Esophagus muscularis mucosa (tissue), 4 donors: ENCODE measurements at regions not wholly inside any gene's neighbourhood (a gene's known extent, or its start where the extent isn't known, plus 50 kb on each side); places are given as distances from the start of the nearest gene placed in this dataset.

ENCODE experiments used
- DNase-seq: peaks from one replicate; pipeline ENCODE4 v3.0.0-alpha.2; 2017; ENCODE audit errors: extremely low spot score
- H3K27ac ChIP-seq, 4 donors: fragments of 200-600 bp; sonication (generic); replicated peaks in 1 of 4; 1 replicate in 3 of 4; 2 replicates in 1 of 4; pipeline ENCODE4 v1.5.1; 2016 to 2019; ENCODE audit warnings: mild to moderate bottlenecking in 1 of 4
- H3K27me3 ChIP-seq, 4 donors: fragments of 200-600 bp; sonication (generic); one replicate each; pipeline versions ENCODE4 v1.5.1 to v1.6.0; 2016 to 2019
- H3K36me3 ChIP-seq, 4 donors: fragments of 200-600 bp; sonication (generic); one replicate each; pipeline ENCODE4 v1.5.1; 2016 to 2019
- H3K4me1 ChIP-seq, 4 donors: fragments of 200-600 bp; sonication (generic); one replicate each; pipeline ENCODE4 v1.5.1; 2016 to 2019
- H3K4me3 ChIP-seq, 4 donors: fragments of 200-600 bp; sonication (generic); 1 replicate in 2 of 4; 2 replicates in 2 of 4; pipeline ENCODE4 v1.5.1; 2016 to 2019; ENCODE audit warnings: mild to moderate bottlenecking in 4 of 4, moderate library complexity in 1 of 4
- H3K9me3 ChIP-seq, 4 donors: fragments of 200-600 bp; sonication (generic); 1 replicate in 3 of 4; 2 replicates in 1 of 4; pipeline ENCODE4 v1.5.1; 2016 to 2019
- CTCF ChIP-seq, 3 experiments: fragments of 200-600 bp in 2 of 3; fragments of 450-650 bp in 1 of 3; sonication (generic) in 2 of 3; IDR thresholded peaks; one replicate each; pipeline ENCODE4 v1.5.1; 2017 to 2019; ENCODE audit warnings: antibody characterized with exemption in 3 of 3, mild to moderate bottlenecking in 2 of 3, moderate library complexity in 1 of 3
- EP300 ChIP-seq: sonication (generic); formaldehyde crosslinking; IDR thresholded peaks from one replicate; pipeline ENCODE4 v1.6.1; 2017; ENCODE audit warnings: antibody characterized with exemption
- POLR2A ChIP-seq: fragments of 450-650 bp; IDR thresholded peaks from one replicate; pipeline ENCODE4 v1.6.1; 2017; ENCODE audit warnings: antibody characterized with exemption, moderate library complexity, mild to moderate bottlenecking, low read depth
- POLR2AphosphoS5 ChIP-seq, 2 donors: sonication (generic); formaldehyde crosslinking; IDR thresholded peaks; one replicate each; pipeline ENCODE4 v1.6.1; 2017; ENCODE audit warnings: antibody characterized with exemption in 2 of 2
- WGBS: methylation state at CpG from one replicate; pipeline ENCODE4 v1.1.5; 2018; 5-methylcytosine and 5-hydroxymethylcytosine counted together
- intact Hi-C: fragments of 100-400 bp; cut with DNase I; formaldehyde crosslinking; loops from one replicate; pipeline ENCODE4 v1.15.1; 2023

GRCh38 chr9:79127661-79128060, 444.1 kb upstream of the TLE4 start:
- Histone ChIP-seq H3K4me3 (no peak overlapping the region), H3K4me1 (peaks cover 0 to 6% (median 6%) of the 10 kb centered on the region in 4 donors), H3K9me3 (no peaks in the 10 kb centered on the region), H3K27me3 (no peaks in the 10 kb centered on the region), H3K36me3 (no peaks in the 10 kb centered on the region), H3K27ac (no peak overlapping the region)
- WGBS = 40% methylated on average over 4 of the region's 4 CpGs
- intact Hi-C loops = no loop called here
- DNase-seq = no peak
- TF ChIP-seq CTCF (IDR thresholded peaks at IDR 0.05) = no peak
- TF ChIP-seq EP300 = no peak

- H3K27me3 ChIP-seq = no peaks in the 10 kb centered on the region
- no peak overlapping the region for H3K4me3 ChIP-seq
- DNase-seq = no peak
- no peak overlapping the region for H3K27ac ChIP-seq
- TF ChIP-seq POLR2A = no peak
- TF ChIP-seq CTCF (IDR thresholded peaks at IDR 0.05) = peak; percentile 67 to 81 (median 68)
- no peak for TF ChIP-seq POLR2AphosphoS5 (IDR thresholded peaks at IDR 0.05)
- H3K36me3 ChIP-seq = no peaks in the 10 kb centered on the region
- H3K4me1 ChIP-seq = peaks cover 0 to 6% (median 6%) of the 10 kb centered on the region in 4 donors
- intact Hi-C loops = no loop called here
- 54% methylated on average over 8 of the region's 8 CpGs for WGBS
- H3K9me3 ChIP-seq = no peaks in the 10 kb centered on the region
Measured at GRCh38 chr9:79129865-79130480, 441.8 kb upstream of the TLE4 start.

- Histone ChIP-seq H3K27ac (no peak overlapping the region), H3K4me1 (peaks cover 0 to 6% (median 6%) of the 10 kb centered on the region in 4 donors), H3K36me3 (no peaks in the 10 kb centered on the region), H3K9me3 (no peaks in the 10 kb centered on the region), H3K4me3 (no peak overlapping the region), H3K27me3 (no peaks in the 10 kb centered on the region)
- intact Hi-C loops = no loop called here
- no peak for TF ChIP-seq EP300
- TF ChIP-seq POLR2AphosphoS5 (IDR thresholded peaks at IDR 0.05) = no peak
- TF ChIP-seq POLR2A = no peak
- TF ChIP-seq CTCF (IDR thresholded peaks at IDR 0.05) = no peak
- no peak for DNase-seq
- WGBS = 78% methylated on average over 2 of the region's 2 CpGs
Measured at GRCh38 chr9:79131246-79131774, 440.5 kb upstream of the TLE4 start.

GRCh38 chr9:79131824-79132377, 439.9 kb upstream of the TLE4 start:
- no peaks in the 10 kb centered on the region for H3K27me3 ChIP-seq
- no peak overlapping the region for H3K4me3 ChIP-seq
- 85% methylated on average over 4 of the region's 4 CpGs for WGBS
- intact Hi-C loops = no loop called here
- H3K27ac ChIP-seq = no peak overlapping the region
- DNase-seq = no peak
- TF ChIP-seq POLR2A (no peak), POLR2AphosphoS5 (IDR thresholded peaks at IDR 0.05) (no peak), EP300 (no peak), CTCF (IDR thresholded peaks at IDR 0.05) (no peak)
- H3K36me3 ChIP-seq = no peaks in the 10 kb centered on the region
- H3K9me3 ChIP-seq = no peaks in the 10 kb centered on the region
- peaks cover 0 to 6% (median 6%) of the 10 kb centered on the region in 4 donors for H3K4me1 ChIP-seq

- Histone ChIP-seq H3K4me3 (no peak overlapping the region), H3K27ac (no peak overlapping the region), H3K9me3 (no peaks in the 10 kb centered on the region), H3K4me1 (no peaks in the 10 kb centered on the region), H3K36me3 (no peaks in the 10 kb centered on the region), H3K27me3 (no peaks in the 10 kb centered on the region)
- WGBS = 77% methylated on average over 5 of the region's 5 CpGs
- DNase-seq = no peak
- no peak for TF ChIP-seq CTCF (IDR thresholded peaks at IDR 0.05)
- TF ChIP-seq EP300 = no peak
- intact Hi-C loops = no loop called here
Measured at GRCh38 chr9:79134654-79135053, 437.1 kb upstream of the TLE4 start.
